PFSK-1 (cell line): ENCODE measurements at regions not wholly inside any gene's neighbourhood (a gene's known extent, or its start where the extent isn't known, plus 50 kb on each side); places are given as distances from the start of the nearest gene placed in this dataset.

ENCODE experiments used
- FOXP2 ChIP-seq: optimal IDR thresholded peaks from 2 replicates; pipeline ENCODE3; 2011; ENCODE audit warnings: borderline replicate concordance, control low read depth, inconsistent platforms; ENCODE audit not compliant: insufficient read depth; ENCODE audit errors: extremely low read length, extremely low read depth
- POLR2AphosphoS5 ChIP-seq: IDR thresholded peaks from 2 replicates; pipeline ENCODE4 v1.6.1; 2012; ENCODE audit warnings: low read depth, mild to moderate bottlenecking, control low read depth, low read length, moderate library complexity
- SIN3A ChIP-seq: IDR thresholded peaks from 2 replicates; pipeline ENCODE4 v1.6.1; 2012; ENCODE audit warnings: mild to moderate bottlenecking, low read length, moderate library complexity, borderline replicate concordance; ENCODE audit not compliant: insufficient read depth
- TAF1 ChIP-seq: IDR thresholded peaks from 2 replicates; pipeline ENCODE4 v1.6.1; 2012; ENCODE audit warnings: low read length, control low read depth, borderline replicate concordance; ENCODE audit not compliant: insufficient read depth
- TF ChIP-seq, protein P1 (sequence below), 2 experiments: IDR thresholded peaks; 2 replicates each; pipeline versions ENCODE4 v1.6.1 to v1.8.0; 2011 to 2012; ENCODE audit warnings: low read depth in 2 of 2, low read length in 2 of 2, control low read depth in 1 of 2, inconsistent platforms in 1 of 2, mild to moderate bottlenecking in 1 of 2, moderate library complexity in 1 of 2; ENCODE audit not compliant: insufficient read depth in 1 of 2

DNA sequence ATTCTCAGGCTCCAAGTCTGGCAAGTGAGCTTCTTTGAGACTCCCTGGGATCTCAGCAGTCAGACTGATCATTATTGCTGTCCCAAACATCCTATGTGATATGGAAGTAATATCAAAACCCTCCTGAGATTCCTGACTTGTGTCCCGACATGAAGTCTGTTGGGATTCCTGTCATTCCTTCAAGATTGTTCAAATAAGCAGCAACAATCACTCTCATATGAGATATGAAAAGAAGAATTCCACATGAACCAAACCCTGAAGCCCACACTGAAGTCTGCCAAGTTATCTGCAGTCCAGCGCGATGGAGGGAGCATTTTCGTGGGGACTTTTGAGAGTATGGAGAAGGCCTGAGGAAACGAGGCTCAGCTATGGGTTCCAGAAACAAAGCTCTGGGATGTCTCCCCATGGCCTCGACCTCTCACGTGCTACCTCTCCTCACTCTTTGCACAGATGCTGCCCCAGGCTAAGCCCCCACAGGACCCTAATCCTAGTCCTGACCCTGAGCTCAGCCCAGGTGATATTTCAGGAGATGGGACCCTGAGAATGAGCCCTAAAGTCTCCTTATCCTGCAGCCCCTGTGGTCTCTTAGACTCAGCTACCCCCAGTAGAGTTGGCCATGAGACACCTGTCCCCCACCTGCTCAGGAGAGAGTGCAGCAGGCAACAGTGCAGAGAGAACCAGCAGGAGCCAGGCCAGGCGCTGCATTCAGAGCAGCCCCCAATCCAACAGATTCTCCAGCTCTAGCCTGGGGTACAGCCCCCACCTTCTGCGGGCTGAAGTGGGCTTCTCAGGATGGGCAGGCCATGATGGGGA, 100.2 kb downstream of the GGTLC2 start:
- TF ChIP-seq, protein P1, sequence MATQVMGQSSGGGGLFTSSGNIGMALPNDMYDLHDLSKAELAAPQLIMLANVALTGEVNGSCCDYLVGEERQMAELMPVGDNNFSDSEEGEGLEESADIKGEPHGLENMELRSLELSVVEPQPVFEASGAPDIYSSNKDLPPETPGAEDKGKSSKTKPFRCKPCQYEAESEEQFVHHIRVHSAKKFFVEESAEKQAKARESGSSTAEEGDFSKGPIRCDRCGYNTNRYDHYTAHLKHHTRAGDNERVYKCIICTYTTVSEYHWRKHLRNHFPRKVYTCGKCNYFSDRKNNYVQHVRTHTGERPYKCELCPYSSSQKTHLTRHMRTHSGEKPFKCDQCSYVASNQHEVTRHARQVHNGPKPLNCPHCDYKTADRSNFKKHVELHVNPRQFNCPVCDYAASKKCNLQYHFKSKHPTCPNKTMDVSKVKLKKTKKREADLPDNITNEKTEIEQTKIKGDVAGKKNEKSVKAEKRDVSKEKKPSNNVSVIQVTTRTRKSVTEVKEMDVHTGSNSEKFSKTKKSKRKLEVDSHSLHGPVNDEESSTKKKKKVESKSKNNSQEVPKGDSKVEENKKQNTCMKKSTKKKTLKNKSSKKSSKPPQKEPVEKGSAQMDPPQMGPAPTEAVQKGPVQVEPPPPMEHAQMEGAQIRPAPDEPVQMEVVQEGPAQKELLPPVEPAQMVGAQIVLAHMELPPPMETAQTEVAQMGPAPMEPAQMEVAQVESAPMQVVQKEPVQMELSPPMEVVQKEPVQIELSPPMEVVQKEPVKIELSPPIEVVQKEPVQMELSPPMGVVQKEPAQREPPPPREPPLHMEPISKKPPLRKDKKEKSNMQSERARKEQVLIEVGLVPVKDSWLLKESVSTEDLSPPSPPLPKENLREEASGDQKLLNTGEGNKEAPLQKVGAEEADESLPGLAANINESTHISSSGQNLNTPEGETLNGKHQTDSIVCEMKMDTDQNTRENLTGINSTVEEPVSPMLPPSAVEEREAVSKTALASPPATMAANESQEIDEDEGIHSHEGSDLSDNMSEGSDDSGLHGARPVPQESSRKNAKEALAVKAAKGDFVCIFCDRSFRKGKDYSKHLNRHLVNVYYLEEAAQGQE (IDR thresholded peaks at IDR 0.05; ENCODE audit: insufficient read depth in 1 of 2, low read depth in 2 of 2, low read length in 2 of 2), result no peak
- TF ChIP-seq POLR2AphosphoS5 (no peak), TAF1 (no peak), FOXP2 (no peak), SIN3A (no peak)
